GM18499 (cell line): ENCODE measurements at regions not wholly inside any gene's neighbourhood (a gene's known extent, or its start where the extent isn't known, plus 50 kb on each side); places are given as distances from the start of the nearest gene placed in this dataset.

ENCODE experiments used
- ATAC-seq: cut with Tn5 transposase; IDR thresholded peaks from one replicate; pipeline ENCODE4 v1.9.1; 2021; ENCODE audit warnings: moderate number of reproducible peaks; ENCODE audit not compliant: insufficient read depth, unreplicated experiment

GRCh38 chr10:78513330-78513729, 479.7 kb downstream of the RPS24 start:
- ATAC-seq = no peak

DNA sequence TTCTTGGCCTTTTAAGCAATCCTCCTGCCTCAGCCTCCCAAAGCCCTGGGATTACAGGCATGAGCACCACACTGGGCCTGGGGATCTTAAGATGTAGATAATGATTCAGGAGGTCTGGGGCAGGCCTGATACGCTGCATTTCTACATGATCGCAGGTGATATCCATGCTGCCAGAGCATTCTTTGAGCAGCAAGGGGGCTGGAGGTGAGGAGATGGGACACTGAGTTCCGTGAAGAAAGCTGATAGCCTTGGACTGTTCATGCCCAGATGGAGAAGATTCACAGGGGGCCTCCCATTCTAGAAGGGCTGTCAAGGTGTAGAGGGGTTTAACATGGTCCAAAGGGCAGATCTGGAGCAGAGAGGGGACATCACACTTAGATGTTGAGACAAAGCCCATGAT, 480.3 kb downstream of the RPS24 start:
- no peak for ATAC-seq

DNA sequence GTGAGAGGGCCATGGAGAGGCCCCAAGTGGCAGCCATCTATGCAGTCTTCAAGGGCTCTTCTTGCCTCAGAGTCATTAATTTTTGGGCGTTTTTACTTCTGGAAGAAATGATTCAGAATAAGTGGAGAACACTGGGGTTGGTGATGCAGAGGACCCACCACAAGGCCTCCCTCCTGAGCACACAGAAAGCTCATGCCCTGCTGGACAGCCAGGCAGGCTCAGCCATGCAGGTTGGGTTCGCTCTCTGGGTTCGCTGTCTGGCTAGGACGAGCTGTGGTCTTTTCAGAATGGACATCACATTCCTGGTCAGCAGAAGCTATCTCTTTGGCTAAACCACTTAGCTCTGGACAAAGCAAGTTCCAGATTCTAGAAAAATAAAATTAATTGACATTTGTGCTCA, 480.8 kb downstream of the RPS24 start:
- ATAC-seq = no peak

GRCh38 chr10:78515038-78515872, 481.6 kb downstream of the RPS24 start:
- no peak for ATAC-seq

GRCh38 chr10:78515873-78516153, 482.1 kb downstream of the RPS24 start:
- ATAC-seq = no peak

DNA sequence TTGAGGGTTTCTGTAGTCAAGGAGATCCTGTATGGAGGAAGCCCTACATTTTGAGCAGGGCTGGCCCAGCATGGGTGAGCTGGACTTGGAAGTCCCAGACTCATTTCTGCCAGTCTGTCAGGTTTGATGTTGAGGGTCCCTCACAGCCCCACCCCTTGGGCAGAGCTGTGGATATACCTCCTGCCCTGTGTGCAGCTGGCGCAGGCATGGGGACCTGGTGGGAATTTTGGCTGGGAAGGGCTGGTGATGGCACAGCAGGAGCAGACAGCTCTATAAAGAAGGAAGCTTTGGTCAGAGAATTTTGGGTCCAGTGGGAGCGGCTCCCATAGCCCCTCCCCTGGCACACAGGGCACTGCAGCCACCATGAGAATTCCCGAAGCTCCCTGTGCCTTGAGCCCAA, 482.6 kb downstream of the RPS24 start:
- no peak for ATAC-seq

DNA sequence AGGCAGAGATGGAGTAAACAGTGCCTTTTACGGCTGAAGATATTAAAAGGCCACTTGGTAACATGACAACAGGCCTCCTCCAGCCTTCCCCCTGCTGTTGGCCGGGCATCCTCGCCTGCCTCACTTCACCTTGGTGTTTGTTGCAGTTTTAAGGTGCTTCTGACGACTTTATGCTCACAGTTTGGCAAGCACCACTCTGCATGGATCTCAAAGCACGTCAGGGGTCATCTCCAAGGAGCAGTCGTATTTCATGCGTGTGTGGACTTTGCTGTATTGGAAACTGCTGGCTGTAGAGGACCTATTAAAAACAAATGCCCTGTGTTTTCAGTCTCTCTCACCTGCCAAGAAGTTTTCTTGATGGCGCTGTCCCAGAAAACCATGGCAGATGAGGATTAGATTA, 483.1 kb downstream of the RPS24 start:
- ATAC-seq = no peak

DNA sequence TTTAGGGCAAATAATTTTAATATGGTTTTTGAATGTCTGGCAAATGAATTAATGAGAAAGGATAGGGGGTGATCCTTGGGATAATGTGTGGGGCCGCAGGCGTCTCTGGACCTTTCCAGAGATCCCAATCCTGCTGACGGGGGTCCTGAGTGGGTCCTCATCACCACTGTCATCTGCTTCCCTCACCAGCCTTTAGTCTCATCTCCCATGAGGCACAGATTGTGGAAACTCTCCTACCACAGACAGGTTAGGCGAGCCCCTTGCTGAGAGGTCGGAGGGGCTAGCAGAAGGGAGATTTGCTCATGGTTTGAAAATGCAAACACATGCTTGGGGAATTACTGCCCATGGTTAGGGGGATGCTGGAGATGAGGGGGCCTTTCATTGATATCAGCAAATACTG, 484.6 kb downstream of the RPS24 start:
- ATAC-seq = no peak

GRCh38 chr10:78520737-78521430, 487.2 kb downstream of the RPS24 start:
- ATAC-seq = no peak

DNA sequence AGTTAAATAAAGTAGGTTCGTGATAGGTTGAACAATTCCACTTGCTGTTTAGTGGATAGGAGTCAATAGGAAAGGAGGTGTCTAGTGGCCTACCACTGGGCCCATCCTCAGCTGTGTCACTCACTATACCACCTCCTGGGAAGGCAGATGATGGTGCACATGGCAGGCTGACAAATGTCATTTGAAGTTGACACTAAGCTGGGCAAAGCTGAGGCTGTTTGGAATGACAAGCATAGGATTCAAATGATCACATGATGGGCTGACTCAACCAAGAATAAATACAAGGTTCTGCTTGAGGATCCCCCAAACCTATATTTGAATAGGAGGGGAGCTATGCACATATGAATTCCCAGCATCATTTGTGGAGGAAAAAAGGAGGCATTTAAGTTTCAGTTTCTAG, 489.8 kb downstream of the RPS24 start:
- ATAC-seq = no peak

DNA sequence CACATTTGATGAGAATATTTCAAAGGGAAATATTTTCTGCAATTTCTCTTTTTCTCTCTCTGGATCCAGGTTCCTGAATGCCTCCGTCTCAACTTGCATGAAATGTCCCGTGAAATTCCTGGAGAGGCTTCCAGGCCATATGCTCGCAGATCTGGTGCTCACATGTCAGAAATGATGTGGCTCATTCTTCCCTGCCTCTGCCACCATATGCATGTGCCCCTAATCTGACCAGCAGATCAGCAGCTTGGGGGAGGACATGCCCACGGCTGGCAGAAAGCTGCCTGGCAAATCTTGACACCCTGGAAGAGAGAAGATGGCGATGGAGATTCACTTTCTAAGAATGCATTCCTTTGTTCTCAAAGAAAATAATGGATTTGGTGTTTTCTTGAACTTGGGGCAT, 490.7 kb downstream of the RPS24 start:
- no peak for ATAC-seq

DNA sequence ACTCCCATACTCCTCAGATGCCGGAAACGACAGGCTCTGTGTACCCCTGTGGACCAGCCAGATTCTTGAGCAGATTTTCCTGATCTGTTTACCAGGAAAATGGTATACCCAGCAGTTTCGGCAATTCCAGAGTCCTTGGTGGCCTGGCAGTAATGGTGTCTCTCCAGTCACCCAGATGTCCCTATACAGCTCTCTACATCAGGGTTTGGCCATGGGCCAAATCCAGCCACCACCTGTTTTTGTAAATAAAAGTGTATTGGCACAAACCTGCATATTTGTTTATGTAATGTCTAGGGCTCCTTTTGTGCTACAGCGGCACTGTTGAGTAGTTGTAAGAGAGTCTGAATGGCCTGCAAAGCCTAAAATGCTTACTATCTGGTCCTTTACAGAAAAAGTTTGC, 491.3 kb downstream of the RPS24 start:
- ATAC-seq = no peak

GRCh38 chr10:78526347-78526746, 492.7 kb downstream of the RPS24 start:
- no peak for ATAC-seq

DNA sequence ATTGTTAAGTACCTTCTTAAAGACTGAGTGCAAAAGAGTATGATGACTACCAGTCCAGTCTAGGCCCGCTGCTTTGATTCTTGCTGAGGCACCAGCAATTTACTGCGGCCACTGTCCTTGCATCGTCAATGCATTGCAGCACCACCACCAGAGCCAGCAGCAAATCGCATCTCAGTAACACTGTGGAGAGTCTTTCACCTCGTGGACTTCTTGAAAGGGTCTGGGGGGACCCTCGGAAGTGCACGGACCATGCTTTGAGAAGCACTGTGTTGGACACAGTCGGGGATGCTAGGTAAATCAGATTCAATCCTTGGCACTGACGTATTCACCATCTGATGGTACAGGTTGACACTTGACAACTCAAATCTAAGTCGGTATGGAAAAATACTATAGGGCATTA, 493.6 kb downstream of the RPS24 start:
- no peak for ATAC-seq

- ATAC-seq = no peak
Measured at GRCh38 chr10:78528749-78529204, 495.1 kb downstream of the RPS24 start.

GRCh38 chr10:78529262-78529661, 495.6 kb downstream of the RPS24 start:
- ATAC-seq = no peak

GRCh38 chr10:78531088-78531487, 497.4 kb downstream of the RPS24 start:
- ATAC-seq = no peak

DNA sequence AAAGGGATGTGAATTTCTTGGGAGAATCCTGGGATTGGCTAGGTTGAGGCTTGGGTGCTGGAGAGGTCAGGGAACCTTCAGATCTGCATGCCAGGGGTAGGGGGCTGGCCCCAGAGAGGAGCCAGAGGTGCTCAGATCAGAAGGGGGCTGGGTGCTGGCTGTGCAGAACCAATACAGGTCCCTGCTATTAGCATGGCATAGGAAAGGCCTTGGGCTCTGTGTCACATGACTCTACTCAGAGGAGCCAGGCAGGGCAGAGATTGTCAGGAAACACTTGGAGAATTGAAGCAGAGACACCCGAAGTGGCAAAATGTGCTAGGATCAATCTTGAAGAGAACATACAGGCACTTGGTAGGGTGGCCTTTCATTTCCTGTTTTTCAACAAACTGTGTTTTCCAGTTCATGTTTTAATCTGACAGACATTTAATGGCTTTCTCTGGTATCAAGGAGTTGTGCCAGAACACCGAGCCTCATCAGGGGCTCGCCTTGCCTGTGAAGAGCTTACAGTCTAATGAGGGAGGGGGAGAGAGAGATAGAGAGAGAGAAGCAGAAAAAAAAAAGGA, 498.9 kb downstream of the RPS24 start:
- no peak for ATAC-seq

- ATAC-seq = no peak
Measured at GRCh38 chr10:78533098-78533497, 499.4 kb downstream of the RPS24 start.

GRCh38 chr10:78533776-78534175, 500.1 kb downstream of the RPS24 start:
- ATAC-seq = no peak

GRCh38 chr10:78535716-78536218, 502.1 kb downstream of the RPS24 start:
- ATAC-seq = no peak
